Posterior vena cava (tissue), 2 donors: ENCODE measurements at regions not wholly inside any gene's neighbourhood (a gene's known extent, or its start where the extent isn't known, plus 50 kb on each side); places are given as distances from the start of the nearest gene placed in this dataset.
A peak's percentile ranks its signal among the peaks of the same experiment; 100 is the strongest.
"Not testable (repeated sequence)": the region's sequence is repeated elsewhere in the genome, so short reads cannot be mapped to it uniquely, and the experiment has no call there.

Experiments
- DNase-seq: peaks from one replicate; pipeline ENCODE4 v3.0.0-alpha.2; 2020; ENCODE audit warnings: low spot score
- intact Hi-C, 2 donors: fragments of 100-400 bp; cut with DNase I; formaldehyde crosslinking; loops; one replicate each; pipeline versions ENCODE4 v1.14.1 to v1.14.2; 2022 to 2023
- donor health status: DM: yes; HTN: yes; CAD: no.
- donor health status: DM: yes; HTN: yes; CAD: no.

GRCh38 chr11:45000918-45001317, 50.2 kb upstream of the TP53I11 start:
- no peak for DNase-seq

GRCh38 chr11:45001466-45002165, 50.9 kb upstream of the TP53I11 start:
- intact Hi-C loops: no loop called here
- DNase-seq: no peak

More at GRCh38 chr11:45000918-45001317, 50.2 kb upstream of the TP53I11 start:
- intact Hi-C loops: loop anchor here in 1 of 2 donors (1.0 kb wide), 1 partner anchor 43 kb away; no protein-coding TSS in a partner anchor

- intact Hi-C loops: no loop called here
- DNase-seq: no peak
Measured at GRCh38 chr11:45005106-45005505, 54.4 kb upstream of the TP53I11 start.

GRCh38 chr11:45007011-45007410, 56.3 kb upstream of the TP53I11 start:
- intact Hi-C loops: no loop called here
- no peak for DNase-seq

- intact Hi-C loops, DNase-seq: not testable (repeated sequence)
Measured at GRCh38 chr11:45015983-45016382, 65.3 kb upstream of the TP53I11 start.

- DNase-seq, intact Hi-C loops: not testable (repeated sequence)
Measured at GRCh38 chr11:45016446-45016845, 65.8 kb upstream of the TP53I11 start.

- DNase-seq: no peak
- intact Hi-C loops: no loop called here
Measured at GRCh38 chr11:45017329-45017728, 66.6 kb upstream of the TP53I11 start.

- DNase-seq: no peak
- intact Hi-C loops: loop anchor here in 1 of 2 donors (10.0 kb wide), 1 partner anchor 64 kb away; no protein-coding TSS in a partner anchor
Measured at GRCh38 chr11:45021001-45021400, 70.3 kb upstream of the TP53I11 start.

GRCh38 chr11:45021692-45022141, 71.0 kb upstream of the TP53I11 start:
- peak; percentile 93 for DNase-seq
- intact Hi-C loops: loop anchor here in 1 of 2 donors (10.0 kb wide), 1 partner anchor 63 kb away; no protein-coding TSS in a partner anchor

- DNase-seq: peak; percentile 61
- intact Hi-C loops: loop anchor here in 1 of 2 donors (10.0 kb wide), 1 partner anchor 62 kb away; no protein-coding TSS in a partner anchor
Measured at GRCh38 chr11:45022294-45023064, 71.8 kb upstream of the TP53I11 start.

GRCh38 chr11:45023065-45023365, 72.3 kb upstream of the TP53I11 start:
- no peak for DNase-seq
- intact Hi-C loops: loop anchor here in 1 of 2 donors (10.0 kb wide), 1 partner anchor 62 kb away; no protein-coding TSS in a partner anchor

- intact Hi-C loops: loop anchor here in 1 of 2 donors (10.0 kb wide), 1 partner anchor 60 kb away; no protein-coding TSS in a partner anchor
Measured at GRCh38 chr11:45024316-45024715, 73.6 kb upstream of the TP53I11 start.

GRCh38 chr11:45024846-45025588, 74.3 kb upstream of the TP53I11 start:
- DNase-seq: no peak
- intact Hi-C loops: loop anchor here in 1 of 2 donors (10.0 kb wide), 1 partner anchor 60 kb away; no protein-coding TSS in a partner anchor

More at GRCh38 chr11:45024316-45024715, 73.6 kb upstream of the TP53I11 start:
- peak; percentile 18 for DNase-seq

GRCh38 chr11:45025716-45026492, 75.2 kb upstream of the TP53I11 start:
- peak; percentile 89 for DNase-seq
- intact Hi-C loops: loop anchor here in 1 of 2 donors (10.0 kb wide), 1 partner anchor 59 kb away; no protein-coding TSS in a partner anchor

- DNase-seq: peak; percentile 40
- intact Hi-C loops: loop anchor here in 1 of 2 donors (10.0 kb wide), 1 partner anchor 58 kb away; no protein-coding TSS in a partner anchor
Measured at GRCh38 chr11:45026835-45027234, 76.2 kb upstream of the TP53I11 start.

- peak; percentile 19 for DNase-seq
- intact Hi-C loops: loop anchor here in 1 of 2 donors (10.0 kb wide), 1 partner anchor 57 kb away; no protein-coding TSS in a partner anchor
Measured at GRCh38 chr11:45027312-45027711, 76.6 kb upstream of the TP53I11 start.

- no peak for DNase-seq
- intact Hi-C loops: loop anchor here in 1 of 2 donors (10.0 kb wide), 1 partner anchor 56 kb away; no protein-coding TSS in a partner anchor
Measured at GRCh38 chr11:45028911-45029682, 78.4 kb upstream of the TP53I11 start.

GRCh38 chr11:45030778-45031177, 80.1 kb upstream of the TP53I11 start:
- no peak for DNase-seq
- intact Hi-C loops: no loop called here
